ENCODE measurements at regions not wholly inside any gene's neighbourhood (a gene's known extent, or its start where the extent isn't known, plus 50 kb on each side); places are given as distances from the start of the nearest gene placed in this dataset.

- no peak overlapping the region for H3K4me3 ChIP-seq
- H3K4me2 ChIP-seq (ENCODE audit: insufficient read depth, low read length), result no peak overlapping the region
- CTCF ChIA-PET (ENCODE audit: low intra/inter-chr PET ratio), result no interaction called here
- H3K79me2 ChIP-seq (ENCODE audit: control insufficient read depth, insufficient read depth, low read length), result no peaks in the 10 kb centered on the region
- no peak overlapping the region for H2AFZ ChIP-seq (ENCODE audit: low read depth, low read length)
- no peak overlapping the region for H3K9ac ChIP-seq (ENCODE audit: insufficient read depth in 1 of 2, low read depth in 2 of 2, low read length in 2 of 2)
- no peak for DNase-seq (ENCODE audit: extremely low read depth in 1 of 4, low spot score in 3 of 4)
- H3K36me3 ChIP-seq (ENCODE audit: control insufficient read depth, insufficient read depth, low read length), result no peaks in the 10 kb centered on the region
- no peaks in the 10 kb centered on the region for H3K9me1 ChIP-seq (ENCODE audit: control insufficient read depth, insufficient read depth, low read length)
- FAIRE-seq, result no peak
- H3K27ac ChIP-seq (ENCODE audit: extremely low read depth, low read depth, low read length), result no peak overlapping the region
- no peaks in the 10 kb centered on the region for H3K9me3 ChIP-seq (replicated peaks; ENCODE audit: control insufficient read depth, insufficient read depth, low read depth, low read length)
- H4K20me1 ChIP-seq (replicated peaks; ENCODE audit: control insufficient read depth, insufficient read depth, low read length), result no peaks in the 10 kb centered on the region
- POLR2A ChIA-PET, result interaction anchor here (0.5 to 0.8 kb wide), 3 partner anchors 10 to 179 kb away, joined by 3 to 5 read pairs (median 3); no protein-coding TSS in a partner anchor
- no TSS peak for BruUV-seq (replicated peaks)
- no peaks in the 10 kb centered on the region for H3K4me1 ChIP-seq (replicated peaks in 1 of 2; ENCODE audit: control insufficient read depth in 2 of 2, insufficient read depth in 2 of 2, low read length in 2 of 2)
- ATAC-seq, result no peak
- TF ChIP-seq NCOA1 (IDR thresholded peaks at IDR 0.05; ENCODE audit: low read depth), result no peak
- H3K27me3 ChIP-seq (ENCODE audit: control insufficient read depth in 2 of 2, insufficient read depth in 2 of 2, low read length in 2 of 2), result peaks cover 0 to 2% of the 10 kb centered on the region in 2 experiments; a peak in 1 of 5 replicates
- WGBS (ENCODE audit: insufficient coverage, low coverage, missing lambda C conversion rate), result 0% methylated on average over 3 of the region's 3 CpGs
- intact Hi-C loops (cut with micrococcal nuclease), result no loop called here
- in situ Hi-C loops (cut with MboI), result no loop called here
Measured at GRCh38 chr20:59387891-59388290, 87.5 kb downstream of the EDN3 start.

- no peaks in the 10 kb centered on the region for H3K9me3 ChIP-seq (replicated peaks; ENCODE audit: control insufficient read depth, insufficient read depth, low read depth, low read length)
- ChIA-PET POLR2A (interaction anchor here (0.5 to 0.8 kb wide), 2 partner anchors 11 to 13 kb away, joined by 3 to 5 read pairs; no protein-coding TSS in a partner anchor), CTCF (ENCODE audit: low intra/inter-chr PET ratio) (no interaction called here)
- intact Hi-C loops (cut with micrococcal nuclease) (no loop called here), in situ Hi-C loops (cut with MboI) (no loop called here)
- FAIRE-seq (no peak), DNase-seq (ENCODE audit: extremely low read depth in 1 of 4, low spot score in 3 of 4) (no peak), ATAC-seq (no peak)
- H3K9me1 ChIP-seq (ENCODE audit: control insufficient read depth, insufficient read depth, low read length), result no peaks in the 10 kb centered on the region
- no peak overlapping the region for H3K27ac ChIP-seq (ENCODE audit: extremely low read depth, low read depth, low read length)
- no TSS peak for BruUV-seq (replicated peaks)
- no peaks in the 10 kb centered on the region for H3K79me2 ChIP-seq (ENCODE audit: control insufficient read depth, insufficient read depth, low read length)
- no peak overlapping the region for H2AFZ ChIP-seq (ENCODE audit: low read depth, low read length)
- H3K36me3 ChIP-seq (ENCODE audit: control insufficient read depth, insufficient read depth, low read length), result no peaks in the 10 kb centered on the region
- TF ChIP-seq NCOA2 (IDR thresholded peaks at IDR 0.05; ENCODE audit: partially characterized antibody in 2 of 2), result no peak
- no peak for TF ChIP-seq ETV5 (CRISPR knock-in tag; IDR thresholded peaks at IDR 0.05; ENCODE audit: low read depth)
- no peak overlapping the region for H3K4me3 ChIP-seq
- no peak overlapping the region for H3K4me2 ChIP-seq (ENCODE audit: insufficient read depth, low read length)
- no peaks in the 10 kb centered on the region for H3K27me3 ChIP-seq (ENCODE audit: control insufficient read depth in 2 of 2, insufficient read depth in 2 of 2, low read length in 2 of 2)
- H3K4me1 ChIP-seq (replicated peaks in 1 of 2; ENCODE audit: control insufficient read depth in 2 of 2, insufficient read depth in 2 of 2, low read length in 2 of 2), result no peaks in the 10 kb centered on the region
- WGBS (ENCODE audit: insufficient coverage, low coverage, missing lambda C conversion rate), result 0% methylated on average over 4 of the region's 4 CpGs
- H3K9ac ChIP-seq (ENCODE audit: insufficient read depth in 1 of 2, low read depth in 2 of 2, low read length in 2 of 2), result no peak overlapping the region
- H4K20me1 ChIP-seq (replicated peaks; ENCODE audit: control insufficient read depth, insufficient read depth, low read length), result no peaks in the 10 kb centered on the region
Measured at GRCh38 chr20:59388402-59388801, 88.0 kb downstream of the EDN3 start.

Measured in K562 (cell line).